ENCODE measurements at regions not wholly inside any gene's neighbourhood (a gene's known extent, or its start where the extent isn't known, plus 50 kb on each side); places are given as distances from the start of the nearest gene placed in this dataset.

- Histone ChIP-seq H3K36me3 (no peaks in the 10 kb centered on the region), H3K4me1 (no peaks in the 10 kb centered on the region), H3K27ac (no peak overlapping the region), H3K9me3 (no peaks in the 10 kb centered on the region), H3K27me3 (no peaks in the 10 kb centered on the region), H3K4me3 (no peak overlapping the region)
- 84% methylated on average over 12 of the region's 12 CpGs for WGBS, 2 donors
- no peak for DNase-seq (ENCODE audit: low spot score in 2 of 2)
- TF ChIP-seq POLR2A (IDR thresholded peaks at IDR 0.05) (no peak), EP300 (IDR thresholded peaks at IDR 0.05) (no peak), CTCF (IDR thresholded peaks at IDR 0.05) (no peak)
Observed at GRCh38 chr11:130804306-130805076, 111.8 kb downstream of the SNX19 start.

GRCh38 chr11:130806746-130807145, 109.5 kb downstream of the SNX19 start:
- H3K27me3 ChIP-seq = no peaks in the 10 kb centered on the region
- H3K4me1 ChIP-seq = no peaks in the 10 kb centered on the region
- H3K27ac ChIP-seq = no peak overlapping the region
- H3K9me3 ChIP-seq = no peaks in the 10 kb centered on the region
- TF ChIP-seq EP300 (IDR thresholded peaks at IDR 0.05) (no peak), POLR2A (IDR thresholded peaks at IDR 0.05) (no peak), CTCF (IDR thresholded peaks at IDR 0.05) (no peak)
- H3K4me3 ChIP-seq = no peak overlapping the region
- DNase-seq (ENCODE audit: low spot score in 2 of 2) = no peak
- WGBS, 2 donors = 65 to 67% methylated on average over 3 of the region's 3 CpGs
- no peaks in the 10 kb centered on the region for H3K36me3 ChIP-seq

GRCh38 chr11:130808541-130808940, 107.7 kb downstream of the SNX19 start:
- H3K36me3 ChIP-seq = no peaks in the 10 kb centered on the region
- no peak overlapping the region for H3K27ac ChIP-seq
- H3K9me3 ChIP-seq = no peaks in the 10 kb centered on the region
- TF ChIP-seq CTCF (IDR thresholded peaks at IDR 0.05) (no peak), POLR2A (IDR thresholded peaks at IDR 0.05) (no peak), EP300 (IDR thresholded peaks at IDR 0.05) (no peak)
- no peaks in the 10 kb centered on the region for H3K27me3 ChIP-seq
- no peaks in the 10 kb centered on the region for H3K4me1 ChIP-seq
- H3K4me3 ChIP-seq = no peak overlapping the region
- WGBS, 2 donors = 82 to 95% methylated on average over 1 of the region's 1 CpG
- no peak for DNase-seq (ENCODE audit: low spot score in 2 of 2)

- H3K4me1 ChIP-seq = no peaks in the 10 kb centered on the region
- no peaks in the 10 kb centered on the region for H3K9me3 ChIP-seq
- H3K27ac ChIP-seq = no peak overlapping the region
- H3K36me3 ChIP-seq = no peaks in the 10 kb centered on the region
- H3K4me3 ChIP-seq = no peak overlapping the region
- H3K27me3 ChIP-seq = no peaks in the 10 kb centered on the region
- WGBS, 2 donors = 93% methylated on average over 8 of the region's 8 CpGs
- no peak for TF ChIP-seq CTCF (IDR thresholded peaks at IDR 0.05)
- no peak for TF ChIP-seq EP300 (IDR thresholded peaks at IDR 0.05)
- TF ChIP-seq POLR2A (IDR thresholded peaks at IDR 0.05) = no peak
- no peak for DNase-seq (ENCODE audit: low spot score in 2 of 2)
Observed at GRCh38 chr11:130813196-130813595, 103.1 kb downstream of the SNX19 start.

DNA sequence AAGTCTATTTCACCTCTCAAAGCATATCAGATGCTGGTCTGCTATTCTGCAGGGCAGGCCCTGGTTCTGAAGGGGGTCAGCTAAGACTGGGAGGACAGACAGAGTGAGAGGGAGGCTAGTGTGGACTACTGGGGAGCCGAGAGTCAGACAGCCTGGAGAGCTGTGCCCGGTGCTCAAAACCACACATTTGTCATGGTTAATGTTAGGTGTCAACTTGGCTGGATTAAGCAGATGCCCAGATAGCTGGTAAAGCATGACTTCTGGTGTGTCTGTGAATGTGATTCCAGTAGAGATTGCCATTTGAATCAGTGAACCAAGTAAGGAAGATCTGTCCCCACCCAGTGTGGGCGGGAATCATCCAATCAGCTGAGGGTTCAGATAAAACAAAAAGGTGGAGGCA, 102.6 kb downstream of the SNX19 start:
- 88 to 89% methylated on average over 3 of the region's 3 CpGs for WGBS, 2 donors
- DNase-seq (ENCODE audit: low spot score in 2 of 2) = no peak
- TF ChIP-seq POLR2A (IDR thresholded peaks at IDR 0.05) (no peak), EP300 (IDR thresholded peaks at IDR 0.05) (no peak), CTCF (IDR thresholded peaks at IDR 0.05) (no peak)

More for the DNA sequence above, 102.6 kb downstream of the SNX19 start:
- H3K27ac ChIP-seq = no peak overlapping the region
- no peaks in the 10 kb centered on the region for H3K9me3 ChIP-seq
- H3K36me3 ChIP-seq = no peaks in the 10 kb centered on the region
- no peaks in the 10 kb centered on the region for H3K27me3 ChIP-seq
- H3K4me1 ChIP-seq = no peaks in the 10 kb centered on the region
- no peak overlapping the region for H3K4me3 ChIP-seq
